HG03439 (cell line): ENCODE measurements at regions not wholly inside any gene's neighbourhood (a gene's known extent, or its start where the extent isn't known, plus 50 kb on each side); places are given as distances from the start of the nearest gene placed in this dataset.
"Not testable (repeated sequence)": the region's sequence is repeated elsewhere in the genome, so short reads cannot be mapped to it uniquely, and the experiment has no call there.

Source experiments
- ATAC-seq: cut with Tn5 transposase; IDR thresholded peaks from one replicate; pipeline ENCODE4 v1.9.1; 2021; ENCODE audit warnings: mild to moderate bottlenecking, moderate library complexity; ENCODE audit not compliant: unreplicated experiment

DNA sequence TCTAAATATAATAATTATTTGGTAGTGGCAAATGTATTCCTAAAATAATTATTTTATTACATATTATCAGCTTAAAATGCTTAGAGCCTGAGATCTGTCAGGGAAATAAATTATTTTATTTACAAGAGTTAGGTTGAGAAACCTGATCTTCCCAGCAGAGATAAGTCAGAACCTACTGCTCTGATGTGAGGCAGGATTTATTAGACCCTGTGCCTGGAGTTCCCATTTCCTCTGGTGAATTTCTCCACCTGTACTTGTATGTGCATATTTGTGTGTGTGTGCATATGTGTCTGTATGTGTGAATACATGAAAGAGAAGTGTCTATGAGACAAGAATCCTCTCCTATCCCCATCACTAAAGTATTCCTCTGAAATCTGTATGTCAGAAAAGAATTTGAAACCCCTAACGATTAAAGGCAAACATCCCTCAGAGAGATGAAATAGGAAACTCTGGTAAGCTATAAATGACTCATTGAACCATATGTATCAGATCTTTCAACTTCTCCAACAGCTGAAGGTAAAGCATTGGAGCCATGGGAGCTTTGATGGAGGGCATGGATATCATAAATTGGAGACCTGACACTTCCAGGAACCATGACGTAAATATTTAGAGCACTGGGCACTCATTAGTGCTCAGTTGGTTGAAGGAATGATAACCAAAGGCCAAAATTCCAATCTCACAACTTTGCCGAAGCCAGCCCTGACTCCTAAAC lies 190.9 kb downstream of the XPNPEP1 start:
- ATAC-seq = no peak

DNA sequence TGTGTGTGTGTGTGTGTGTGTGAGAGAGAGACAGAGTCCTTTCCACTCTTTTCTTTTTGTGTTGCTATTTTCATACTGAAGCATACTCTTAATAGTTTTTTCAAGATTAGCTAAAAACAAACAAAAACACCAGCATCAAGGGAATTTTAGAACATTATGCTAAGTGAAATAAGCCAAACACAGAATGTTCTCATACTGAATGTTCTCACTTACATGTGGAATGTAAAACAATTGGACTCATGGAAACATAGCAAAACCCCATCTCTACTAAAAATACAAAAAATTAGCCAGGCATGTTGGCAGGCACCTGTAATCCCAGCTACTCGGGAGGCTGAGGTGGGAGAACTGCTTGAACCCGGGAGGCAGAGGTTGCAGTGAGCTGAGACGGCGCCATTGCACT lies 193.4 kb downstream of the XPNPEP1 start:
- ATAC-seq = not testable (repeated sequence)

DNA sequence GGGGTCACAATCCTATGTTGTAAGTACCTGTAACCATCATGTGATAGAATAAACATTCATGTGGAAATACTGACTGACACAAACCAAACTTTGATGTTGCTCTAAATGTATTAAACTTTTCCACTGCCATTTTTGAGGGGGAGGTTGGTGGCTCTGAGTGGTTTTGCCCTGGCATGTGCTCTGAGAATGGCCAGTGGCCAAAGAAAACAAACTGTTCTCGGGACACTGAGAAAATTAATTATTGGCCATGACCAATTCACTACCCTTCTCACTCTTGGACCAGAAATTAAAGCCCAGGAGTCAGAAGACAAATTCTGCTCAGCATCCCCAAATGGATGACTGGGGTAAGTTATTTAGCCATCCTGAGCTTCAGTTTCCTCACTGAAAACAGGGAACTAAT lies 195.9 kb downstream of the XPNPEP1 start:
- ATAC-seq = no peak

DNA sequence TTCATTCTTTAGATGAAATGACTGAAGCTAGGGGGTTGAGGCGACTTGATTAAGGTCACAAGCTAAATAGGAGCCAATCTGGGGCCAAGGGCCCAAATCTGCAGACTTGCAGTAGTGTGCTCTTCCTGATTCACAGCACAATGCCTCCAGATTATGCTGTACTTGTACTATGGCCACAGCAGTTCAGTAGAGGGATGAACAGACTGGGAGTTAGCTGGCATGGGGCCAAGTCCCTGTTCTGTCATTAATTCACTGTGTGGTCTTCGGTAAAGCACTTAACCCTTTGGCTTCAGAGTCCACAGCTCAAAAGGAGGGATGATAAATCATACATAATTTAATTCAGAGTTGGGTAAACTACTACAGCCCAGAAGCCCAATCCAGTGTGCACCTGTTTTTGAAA lies 196.8 kb downstream of the XPNPEP1 start:
- ATAC-seq = no peak

DNA sequence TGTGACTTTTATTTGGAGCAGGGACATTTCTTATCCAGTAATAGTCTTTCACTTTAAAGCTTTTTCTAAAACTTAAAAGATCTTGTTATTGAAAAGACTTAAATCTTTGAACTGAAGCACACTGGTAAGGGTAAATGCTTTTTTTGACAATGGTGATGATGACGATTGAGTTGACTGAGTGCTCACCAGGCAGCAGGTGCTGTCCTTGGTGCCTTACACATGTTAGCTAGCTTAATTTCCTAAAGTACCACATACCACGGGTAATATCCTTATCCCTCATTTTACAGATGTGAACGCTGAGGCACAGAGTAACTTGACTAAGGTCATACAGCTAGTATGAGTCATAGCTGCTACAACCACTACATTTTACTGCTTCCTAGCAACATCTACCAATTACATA lies 200.0 kb downstream of the XPNPEP1 start:
- no peak for ATAC-seq

DNA sequence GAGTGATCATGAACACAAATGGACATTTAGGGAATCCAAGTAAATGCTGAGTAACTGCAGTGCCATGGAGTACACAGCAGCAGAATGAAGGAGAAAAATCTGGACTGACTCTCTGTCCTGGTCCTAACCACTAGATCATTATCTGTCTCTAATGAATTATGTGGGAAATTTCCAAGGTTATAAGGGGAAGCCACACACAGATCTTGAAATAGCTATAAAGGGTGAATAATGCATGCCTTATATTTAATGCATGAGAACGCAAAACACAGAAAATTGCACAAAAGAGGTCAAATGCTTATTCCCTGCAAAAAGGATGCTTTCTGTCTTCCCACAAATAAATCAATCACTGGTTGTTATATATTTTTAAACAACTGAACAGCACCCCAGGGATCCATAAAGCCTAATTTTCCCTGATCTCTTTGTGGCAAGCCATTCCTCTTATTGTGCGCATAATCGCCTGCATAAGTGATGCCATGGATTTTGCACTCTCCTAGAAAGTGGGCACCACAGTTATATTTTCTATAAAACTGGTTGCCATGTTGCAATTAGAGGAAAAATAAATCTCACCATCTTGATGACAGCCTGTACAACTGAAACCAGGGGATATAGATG lies 201.8 kb downstream of the XPNPEP1 start:
- ATAC-seq = no peak

DNA sequence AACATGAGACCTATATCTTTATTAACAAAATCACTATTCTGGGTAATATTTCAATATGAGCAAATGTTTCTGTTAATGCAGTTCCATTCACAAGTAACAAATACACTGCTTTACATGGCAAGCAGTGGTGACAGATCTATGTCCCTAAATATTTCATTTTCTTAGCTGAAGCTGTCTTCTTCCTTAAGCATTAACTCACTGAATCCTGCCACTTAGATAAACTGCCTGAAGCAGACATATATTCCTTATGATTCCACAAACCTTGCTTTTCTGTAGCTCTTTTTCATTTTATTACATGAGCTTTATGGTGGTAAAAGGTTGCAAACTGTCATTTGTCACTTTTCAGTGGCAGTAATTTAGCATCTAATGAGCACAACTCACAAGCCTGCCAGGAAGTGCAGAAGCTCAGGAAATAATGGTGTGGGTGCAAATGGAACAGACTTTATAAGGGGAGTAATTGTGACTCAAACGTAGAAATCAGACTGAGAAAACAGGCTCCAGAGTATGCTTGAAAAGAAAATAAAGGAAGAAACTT lies 217.2 kb downstream of the XPNPEP1 start:
- no peak for ATAC-seq

DNA sequence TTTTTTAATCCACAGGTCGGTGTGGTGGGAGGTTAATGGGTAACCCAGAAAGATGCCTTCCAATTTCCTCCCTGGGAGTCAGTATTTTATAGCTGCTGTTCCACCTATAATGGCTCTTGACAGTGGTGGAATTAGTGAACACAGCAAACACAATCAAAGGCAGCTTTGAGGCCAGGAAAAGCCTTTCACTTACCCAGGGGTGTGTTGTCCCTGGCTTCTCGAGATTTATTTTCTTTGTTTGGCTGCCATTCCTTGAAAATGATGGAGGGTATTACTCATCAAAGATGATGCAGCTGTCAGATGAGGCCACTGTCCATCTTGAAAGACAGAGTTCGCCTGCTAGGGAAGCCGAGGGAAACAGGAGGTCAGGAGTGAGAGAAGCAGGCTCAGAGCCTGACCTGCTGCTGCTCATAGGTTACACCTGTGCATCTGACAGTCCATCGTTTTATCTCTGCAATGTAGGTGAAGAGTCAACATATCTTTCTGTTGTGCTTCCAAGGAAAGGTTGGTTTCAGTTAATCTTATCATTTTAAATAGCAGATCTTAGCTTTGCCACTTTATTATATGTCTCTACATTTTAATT lies 221.6 kb downstream of the XPNPEP1 start:
- ATAC-seq = no peak

DNA sequence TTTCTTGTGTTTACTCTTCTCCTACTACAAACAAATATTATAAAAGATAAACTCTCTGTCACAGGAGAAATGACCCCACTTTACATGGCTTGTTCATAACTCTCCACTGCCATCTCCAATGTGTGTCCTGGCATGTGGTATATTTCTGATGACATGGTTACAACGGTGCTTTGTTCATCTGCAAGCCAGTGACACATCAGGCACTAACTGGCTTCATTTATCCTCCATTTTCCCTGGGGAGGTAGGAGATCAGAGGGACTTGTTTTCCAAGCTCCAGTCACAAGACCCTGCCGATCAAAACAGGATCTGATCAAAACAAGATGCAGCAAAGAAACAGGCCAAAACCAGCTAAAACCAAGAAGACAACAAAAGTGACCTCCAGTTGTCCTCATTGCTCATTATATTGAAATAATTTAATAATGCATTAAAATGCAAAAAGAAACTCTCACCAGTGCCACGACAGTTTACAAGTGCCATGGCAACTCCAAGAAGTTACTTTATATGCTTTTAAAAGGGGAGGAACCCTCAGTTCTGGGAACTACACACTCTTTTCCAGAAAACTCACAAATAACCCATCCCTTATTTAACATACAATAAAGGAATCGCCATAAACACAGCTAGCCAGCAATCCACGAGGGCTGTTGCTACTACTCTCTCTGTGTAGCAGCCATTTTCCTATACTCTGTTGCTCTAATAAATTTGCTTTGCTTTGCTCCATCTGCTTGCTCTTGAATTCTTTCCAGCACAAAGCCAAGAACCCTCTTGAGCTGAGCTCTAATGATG lies 224.2 kb downstream of the XPNPEP1 start:
- ATAC-seq = no peak

DNA sequence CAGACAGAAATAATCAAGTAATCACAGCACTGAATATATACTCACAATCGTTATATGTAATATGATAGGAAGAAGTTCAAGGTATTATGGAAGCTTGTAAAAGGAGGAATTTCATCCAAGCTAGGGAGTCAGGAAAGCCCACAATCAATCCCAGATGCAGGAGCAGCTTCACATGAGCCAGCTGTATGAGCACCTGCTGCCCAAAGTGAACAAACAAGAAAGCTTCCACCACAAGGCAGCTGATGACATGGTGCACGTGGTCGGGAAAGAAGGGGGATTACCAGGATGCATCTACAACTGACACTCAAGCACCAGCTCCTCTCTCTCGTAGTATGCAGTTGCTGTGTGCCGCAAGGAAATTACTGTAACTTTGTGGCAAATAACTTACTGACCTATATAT lies 225.2 kb downstream of the XPNPEP1 start:
- ATAC-seq = no peak

DNA sequence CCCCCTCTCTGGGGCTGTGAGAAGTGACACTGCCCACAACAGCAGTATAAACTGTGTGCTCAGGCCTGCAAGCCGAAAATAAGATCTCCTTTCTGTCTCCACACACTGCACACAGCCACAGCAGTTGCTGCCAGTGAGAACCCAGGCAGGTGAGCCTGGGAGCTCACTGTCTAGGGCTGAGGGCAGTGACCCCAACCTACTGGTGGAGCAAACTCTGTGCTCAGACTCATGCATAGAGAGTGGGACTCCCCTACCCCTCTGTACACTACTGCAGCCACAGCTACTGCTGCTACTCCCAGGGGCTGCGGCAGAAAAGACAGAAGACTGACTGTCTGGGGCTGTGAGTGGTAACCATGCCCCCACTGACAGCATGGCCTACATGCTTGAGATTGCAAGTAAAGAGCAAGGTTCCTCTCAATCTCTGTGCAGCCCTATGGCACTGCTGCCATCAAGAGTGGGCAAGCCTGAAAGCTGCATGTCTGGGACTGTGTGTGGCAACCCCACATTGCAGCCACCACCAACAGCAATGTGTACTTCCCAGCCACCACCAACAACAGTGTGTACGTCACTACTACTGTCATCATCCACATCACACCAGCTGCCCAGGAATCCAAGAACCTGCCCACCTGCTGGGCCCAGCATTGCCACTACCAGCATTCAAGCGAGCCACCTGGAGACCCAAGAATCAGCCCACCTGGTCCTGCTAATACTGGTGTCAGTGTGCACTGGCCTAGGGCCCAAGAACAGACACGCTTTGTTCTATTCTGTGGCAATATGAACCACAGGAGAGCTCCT lies 226.1 kb downstream of the XPNPEP1 start:
- ATAC-seq = no peak

DNA sequence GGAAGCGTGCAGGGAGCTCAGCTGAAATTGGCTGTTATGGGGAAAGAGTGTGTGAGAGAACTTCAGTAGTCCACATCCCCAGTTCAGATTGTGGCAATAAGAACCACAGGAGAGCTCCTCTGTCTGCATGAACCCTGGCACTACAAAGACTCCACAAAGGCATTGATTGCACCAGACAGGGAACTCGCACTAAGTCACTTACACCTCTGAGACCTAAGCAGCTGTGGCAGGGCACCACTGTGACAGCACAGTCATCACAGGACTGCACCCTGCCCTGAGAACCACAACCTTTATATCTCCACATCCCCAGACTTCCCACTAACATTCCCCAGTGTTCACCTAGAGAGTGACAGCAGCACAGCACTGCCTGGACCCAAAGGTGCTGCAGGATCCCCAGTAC lies 226.8 kb downstream of the XPNPEP1 start:
- ATAC-seq = no peak

DNA sequence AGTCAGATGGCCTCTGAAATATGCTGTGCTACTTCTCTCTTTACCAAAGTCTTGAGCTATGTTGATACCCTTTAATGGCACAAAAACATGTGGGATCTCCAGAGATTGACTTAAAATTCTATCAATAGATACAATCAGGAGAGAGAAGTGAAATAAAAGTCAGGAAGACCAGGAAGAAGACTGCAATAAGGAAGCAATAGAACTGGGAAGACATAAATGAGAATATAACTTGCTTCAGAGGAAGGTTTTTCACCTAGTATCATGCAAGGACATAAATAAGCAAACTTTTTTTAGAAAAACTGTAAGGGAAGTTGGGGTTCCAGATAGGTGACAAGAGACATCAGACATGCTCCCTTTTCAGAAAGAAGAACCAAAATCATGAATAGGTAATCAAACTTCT lies 227.3 kb downstream of the XPNPEP1 start:
- no peak for ATAC-seq

DNA sequence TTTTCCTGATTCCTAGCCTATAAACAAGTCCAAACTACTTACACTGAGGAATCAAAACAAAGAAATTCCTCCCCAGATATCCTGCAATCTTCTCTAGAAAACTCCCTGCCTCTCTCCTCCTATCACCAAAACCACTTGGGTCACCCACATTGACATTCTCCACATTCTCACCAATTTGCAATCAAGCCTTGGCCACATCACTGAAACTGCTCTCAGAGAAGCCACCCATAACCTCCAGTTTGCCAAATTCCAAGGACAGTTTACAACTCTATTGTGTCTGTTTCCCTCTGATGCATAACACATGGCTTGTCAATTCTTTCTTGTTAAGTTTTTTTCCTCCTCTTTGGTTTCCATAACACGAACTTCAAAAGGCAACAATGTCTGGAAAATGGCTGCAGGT lies 233.5 kb downstream of the XPNPEP1 start:
- ATAC-seq = no peak

DNA sequence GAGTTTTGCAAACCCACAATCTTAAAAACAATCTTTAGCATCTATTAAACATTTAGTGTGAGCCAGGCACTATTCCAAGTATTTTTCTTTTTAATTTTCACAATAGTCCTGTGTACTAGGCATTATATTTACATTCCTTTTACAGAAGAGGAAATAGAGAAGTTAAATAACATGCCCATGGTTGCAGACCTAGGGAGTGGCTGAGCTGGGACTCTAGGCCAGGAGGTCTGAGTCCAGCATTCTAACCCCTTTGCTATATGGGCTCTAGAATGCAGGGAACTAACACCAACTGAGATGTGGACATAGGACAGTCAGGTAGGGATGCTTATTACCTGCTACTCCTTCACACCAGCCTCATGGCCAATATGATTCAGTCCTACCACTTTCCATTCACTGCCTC lies 243.8 kb downstream of the XPNPEP1 start:
- no peak for ATAC-seq

DNA sequence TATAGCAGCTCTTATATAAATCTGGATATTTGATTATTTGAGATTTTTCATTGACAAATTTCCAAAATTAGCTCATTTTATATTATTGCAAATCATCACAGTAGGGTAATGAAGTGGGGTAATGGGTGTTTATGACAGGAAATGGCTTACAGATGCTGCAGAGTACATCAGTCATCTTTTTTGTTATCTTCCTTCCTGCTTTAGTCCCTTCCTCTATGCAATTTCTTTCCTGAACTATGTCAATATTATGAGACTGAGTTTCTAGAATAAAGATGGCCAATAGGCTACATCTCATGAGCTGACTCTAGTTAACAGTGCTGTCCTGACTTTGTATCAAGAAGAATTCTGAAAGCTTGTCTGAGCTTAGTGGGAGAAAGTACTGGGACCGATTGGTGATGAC lies 244.5 kb downstream of the XPNPEP1 start:
- ATAC-seq = no peak

DNA sequence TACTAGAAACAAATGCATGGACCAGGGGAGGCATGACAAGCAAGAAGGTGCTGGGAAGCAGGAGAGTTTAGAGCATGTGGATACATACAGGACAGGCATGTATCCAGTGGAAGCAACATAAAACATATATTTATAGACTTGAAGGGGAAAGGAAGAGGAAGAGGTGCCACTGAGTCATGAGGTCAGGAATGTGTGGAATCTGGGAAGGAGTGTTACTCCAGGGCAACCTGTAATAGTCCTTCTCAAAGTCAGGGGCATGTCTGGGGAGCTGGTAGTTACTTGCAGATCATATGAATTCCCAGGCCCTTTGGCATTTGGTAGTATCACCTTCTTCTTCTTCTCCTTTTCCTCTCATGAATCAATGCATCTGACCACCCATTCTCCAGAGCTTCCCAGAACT lies 246.6 kb downstream of the XPNPEP1 start:
- no peak for ATAC-seq

DNA sequence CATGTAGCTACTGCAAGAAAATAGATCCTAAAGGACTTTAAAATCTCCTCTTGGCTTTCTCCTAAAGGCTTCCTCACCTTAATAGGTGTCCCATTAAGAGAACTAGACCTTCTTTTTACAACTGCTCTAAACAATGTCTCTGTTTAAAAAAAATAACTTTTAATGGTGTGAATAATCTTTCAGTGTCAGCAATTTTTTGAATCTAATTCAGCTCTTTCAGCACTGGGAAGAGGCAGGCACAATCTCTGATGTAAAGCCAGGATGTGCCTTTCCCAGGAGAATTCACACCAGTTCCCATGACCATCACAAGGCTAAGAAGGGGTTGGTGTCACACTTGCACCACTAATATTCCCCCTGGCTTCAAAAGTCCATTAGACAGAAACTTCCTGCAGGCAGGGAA lies 254.6 kb downstream of the XPNPEP1 start:
- ATAC-seq = no peak

DNA sequence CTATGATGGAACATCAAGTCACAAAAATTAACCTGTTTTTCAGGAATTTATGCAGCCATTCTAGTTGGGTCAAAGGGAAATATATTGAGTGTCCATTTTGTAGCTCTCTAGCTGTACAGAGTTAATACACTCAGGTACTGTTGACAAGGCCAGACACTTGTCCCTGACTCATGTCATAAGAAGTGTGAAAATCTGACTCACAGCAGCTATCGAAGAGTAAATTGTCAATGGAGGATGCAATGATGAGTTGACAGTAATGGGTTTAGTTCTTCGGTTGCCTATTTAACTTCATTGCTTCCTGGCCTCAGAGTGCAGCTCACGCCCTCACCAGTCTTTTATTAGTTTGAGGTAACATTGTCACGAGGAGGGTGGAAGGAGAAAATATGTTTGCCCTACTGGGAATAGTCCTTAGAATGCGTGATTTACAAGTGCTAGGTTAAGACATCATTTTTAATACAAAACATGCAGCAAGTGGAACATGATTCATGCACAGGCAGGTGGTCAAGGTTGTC lies 255.1 kb downstream of the XPNPEP1 start:
- ATAC-seq = no peak

DNA sequence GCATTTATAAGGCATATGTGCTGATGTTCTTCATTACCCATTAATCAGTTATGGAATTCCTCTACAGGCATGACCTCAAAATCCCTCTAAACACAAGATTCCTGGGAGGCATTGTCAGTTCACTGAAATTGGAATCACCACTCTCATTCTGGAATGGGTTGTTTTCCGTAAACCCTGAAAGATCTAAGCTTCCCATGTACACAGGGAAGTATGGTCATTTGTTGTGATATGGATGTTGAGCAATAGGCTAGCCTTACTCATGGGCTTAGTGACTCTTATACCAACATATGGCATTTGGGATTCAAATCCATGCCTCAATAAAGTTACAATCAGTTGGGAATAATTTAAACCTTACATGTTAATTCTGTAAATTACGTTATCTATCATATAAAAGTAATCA lies 258.0 kb downstream of the XPNPEP1 start:
- ATAC-seq = no peak

DNA sequence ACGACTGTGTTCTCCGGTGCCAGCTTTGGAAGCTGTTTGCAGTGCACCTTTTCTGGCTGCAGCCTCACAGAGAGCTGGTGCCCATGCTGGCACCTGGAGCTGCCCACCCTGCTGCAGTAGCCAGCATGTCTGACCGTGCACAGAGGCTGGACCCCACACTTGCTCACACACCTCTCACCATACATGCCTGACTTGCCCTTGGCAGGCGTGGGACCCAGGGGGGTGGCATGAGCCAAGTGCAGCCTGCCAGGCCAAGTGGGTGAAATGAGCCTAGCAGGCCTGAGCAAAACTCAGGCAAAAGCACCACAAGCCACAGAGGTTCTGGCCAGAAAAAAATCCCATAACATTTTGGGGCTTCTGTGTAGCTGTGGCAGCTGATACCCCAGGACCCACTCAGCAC lies 258.8 kb downstream of the XPNPEP1 start:
- no peak for ATAC-seq
